Ovary (tissue), 3 donors: ENCODE measurements at regions not wholly inside any gene's neighbourhood (a gene's known extent, or its start where the extent isn't known, plus 50 kb on each side); places are given as distances from the start of the nearest gene placed in this dataset.

Experiments used
- CTCF ChIP-seq, 3 donors: fragments of 450-650 bp in 2 of 3; fragments of 200-600 bp in 1 of 3; IDR thresholded peaks; one replicate each; pipeline versions ENCODE4 v1.5.1 to v1.8.0; 2016 to 2022; ENCODE audit warnings: antibody characterized with exemption in 3 of 3, mild to moderate bottlenecking in 1 of 3
- POLR2A ChIP-seq: fragments of 450-650 bp; IDR thresholded peaks from one replicate; pipeline ENCODE4 v1.6.1; 2017; ENCODE audit warnings: antibody characterized with exemption, mild to moderate bottlenecking, moderate library complexity
- donor health status: DM: no; HTN: no; CAD: no.

- no peak for TF ChIP-seq CTCF (IDR thresholded peaks at IDR 0.05)
- no peak for TF ChIP-seq POLR2A
These were observed 239.0 kb upstream of the CCDC179 start for GRCh38 chr11:23099256-23099655.
